ENCODE measurements at regions not wholly inside any gene's neighbourhood (a gene's known extent, or its start where the extent isn't known, plus 50 kb on each side); places are given as distances from the start of the nearest gene placed in this dataset.
A peak's percentile ranks its signal among the peaks of the same experiment; 100 is the strongest.

- Histone ChIP-seq H3K27ac (ENCODE audit: low read depth in 1 of 2, low read length in 1 of 2) (no peak overlapping the region), H3K9ac (ENCODE audit: insufficient read depth in 1 of 2, low read length in 2 of 2) (no peak overlapping the region), H3K27me3 (ENCODE audit: control insufficient read depth in 3 of 3, insufficient read depth in 3 of 3, low read length in 2 of 3) (no peaks in the 10 kb centered on the region), H3K36me3 (ENCODE audit: control insufficient read depth in 4 of 4, insufficient read depth in 4 of 4, low read length in 4 of 4) (no peaks in the 10 kb centered on the region), H3K9me3 (ENCODE audit: control insufficient read depth in 4 of 4, insufficient read depth in 3 of 4, low read length in 3 of 4) (peaks cover 0 to 2% (median 0%) of the 10 kb centered on the region in 4 donors), H3K4me1 (ENCODE audit: control insufficient read depth in 5 of 5, insufficient read depth in 5 of 5, low read length in 5 of 5) (peaks cover 3 to 10% (median 6%) of the 10 kb centered on the region in 5 donors), H3K4me3 (no peak overlapping the region)
- ATAC-seq (ENCODE audit: insufficient read depth, low FRiP score) (no peak), DNase-seq (peak in 1 of 3 donors; percentile 47)
- 56 to 74% methylated on average over 6 of the region's 6 CpGs for WGBS, 2 donors
- TF ChIP-seq CTCF (IDR thresholded peaks at IDR 0.05; ENCODE audit: control extremely low read depth, extremely low read depth) = no peak
Observed at GRCh38 chr3:73733746-73734145, 109.0 kb upstream of the PDZRN3 start.

- Histone ChIP-seq H3K4me3 (no peak overlapping the region), H3K27ac (ENCODE audit: low read depth in 1 of 2, low read length in 1 of 2) (no peak overlapping the region), H3K9ac (ENCODE audit: insufficient read depth in 1 of 2, low read length in 2 of 2) (no peak overlapping the region), H3K36me3 (ENCODE audit: control insufficient read depth in 4 of 4, insufficient read depth in 4 of 4, low read length in 4 of 4) (no peaks in the 10 kb centered on the region), H3K27me3 (ENCODE audit: control insufficient read depth in 3 of 3, insufficient read depth in 3 of 3, low read length in 2 of 3) (no peaks in the 10 kb centered on the region), H3K9me3 (ENCODE audit: control insufficient read depth in 4 of 4, insufficient read depth in 3 of 4, low read length in 3 of 4) (no peaks in the 10 kb centered on the region), H3K4me1 (ENCODE audit: control insufficient read depth in 5 of 5, insufficient read depth in 5 of 5, low read length in 5 of 5) (peaks cover 3 to 39% (median 21%) of the 10 kb centered on the region in 5 donors)
- DNase-seq (peak; percentile 50 to 78 (median 60)), ATAC-seq (ENCODE audit: insufficient read depth, low FRiP score) (peak; percentile 55)
- WGBS, 2 donors = 53 to 60% methylated on average over 9 of the region's 9 CpGs
- TF ChIP-seq CTCF (IDR thresholded peaks at IDR 0.05; ENCODE audit: control extremely low read depth, extremely low read depth) = no peak
Observed at GRCh38 chr3:73729969-73730440, 105.3 kb upstream of the PDZRN3 start.

GRCh38 chr3:73727854-73728253 lies 103.1 kb upstream of the PDZRN3 start:
- ATAC-seq (ENCODE audit: insufficient read depth, low FRiP score) (no peak), DNase-seq (no peak)
- Histone ChIP-seq H3K9me3 (ENCODE audit: control insufficient read depth in 4 of 4, insufficient read depth in 3 of 4, low read length in 3 of 4) (no peaks in the 10 kb centered on the region), H3K4me1 (ENCODE audit: control insufficient read depth in 5 of 5, insufficient read depth in 5 of 5, low read length in 5 of 5) (peaks cover 0 to 35% (median 21%) of the 10 kb centered on the region in 5 donors), H3K4me3 (no peak overlapping the region), H3K36me3 (ENCODE audit: control insufficient read depth in 4 of 4, insufficient read depth in 4 of 4, low read length in 4 of 4) (no peaks in the 10 kb centered on the region), H3K9ac (ENCODE audit: insufficient read depth in 1 of 2, low read length in 2 of 2) (no peak overlapping the region), H3K27me3 (ENCODE audit: control insufficient read depth in 3 of 3, insufficient read depth in 3 of 3, low read length in 2 of 3) (no peaks in the 10 kb centered on the region), H3K27ac (ENCODE audit: low read depth in 1 of 2, low read length in 1 of 2) (peak overlapping the region in 1 of 2 donors; percentile 41)
- 46 to 56% methylated on average over 2 of the region's 2 CpGs for WGBS, 2 donors
- TF ChIP-seq CTCF (IDR thresholded peaks at IDR 0.05; ENCODE audit: control extremely low read depth, extremely low read depth) = no peak

Data from lung (tissue), 11 donors.